SKM-1 (cell line): ENCODE measurements at regions not wholly inside any gene's neighbourhood (a gene's known extent, or its start where the extent isn't known, plus 50 kb on each side); places are given as distances from the start of the nearest gene placed in this dataset.

Experiments used
- DNase-seq: peaks from one replicate; lab custom pipeline; 2025; ENCODE audit not compliant: unreplicated experiment; lab: John Stamatoyannopoulos, UW

- no peak for DNase-seq
Observed at GRCh38 chr21:23543333-23543732, 2063.9 kb downstream of the MRPL39 start.

GRCh38 chr21:23542097-23542496 is 2065.2 kb downstream of the MRPL39 start:
- DNase-seq = no peak

DNA sequence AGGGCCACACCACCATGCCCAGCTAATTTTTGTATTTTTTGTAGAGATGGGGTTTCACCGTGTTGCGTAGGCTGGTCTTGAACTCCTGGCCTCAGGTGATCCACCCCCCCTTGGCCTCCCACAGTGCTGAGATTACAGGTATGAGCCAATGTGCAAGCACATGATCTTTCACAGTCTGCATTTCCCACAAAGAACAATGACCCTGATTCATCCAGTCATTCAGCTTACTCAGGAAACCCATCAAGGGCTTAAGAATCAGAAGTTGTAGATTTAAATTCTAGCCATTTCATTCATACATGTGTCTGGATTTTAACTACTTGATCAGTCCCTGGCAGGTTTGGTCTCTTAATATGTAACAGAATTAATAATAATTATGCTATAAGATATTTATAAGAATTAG is 2065.7 kb downstream of the MRPL39 start:
- DNase-seq = no peak

GRCh38 chr21:23534850-23535249 is 2072.4 kb downstream of the MRPL39 start:
- no peak for DNase-seq

GRCh38 chr21:23531444-23531843 is 2075.8 kb downstream of the MRPL39 start:
- DNase-seq = no peak

DNA sequence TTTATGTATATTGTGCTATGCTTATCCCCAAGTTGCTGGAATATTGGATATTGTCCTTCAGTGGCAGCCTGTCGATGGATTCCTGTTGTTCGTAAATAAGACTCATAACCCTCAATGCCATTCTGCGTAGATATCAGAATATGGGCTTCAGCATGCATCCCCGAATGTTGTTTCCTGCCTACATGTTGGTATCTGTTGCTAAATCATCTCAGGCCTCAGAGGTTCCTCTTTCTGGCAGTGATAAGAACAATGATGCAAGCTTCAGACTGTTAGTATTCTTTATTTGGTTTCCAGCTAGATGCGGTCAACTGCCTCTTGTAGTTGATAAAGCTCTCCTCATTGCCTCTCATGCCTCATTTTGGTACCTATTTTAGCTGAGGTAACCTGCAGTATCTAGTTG is 2082.6 kb downstream of the MRPL39 start:
- peak; percentile 36 for DNase-seq

GRCh38 chr21:23522751-23523150 is 2084.5 kb downstream of the MRPL39 start:
- no peak for DNase-seq

GRCh38 chr21:23507501-23507900 is 2099.8 kb downstream of the MRPL39 start:
- DNase-seq = no peak

DNA sequence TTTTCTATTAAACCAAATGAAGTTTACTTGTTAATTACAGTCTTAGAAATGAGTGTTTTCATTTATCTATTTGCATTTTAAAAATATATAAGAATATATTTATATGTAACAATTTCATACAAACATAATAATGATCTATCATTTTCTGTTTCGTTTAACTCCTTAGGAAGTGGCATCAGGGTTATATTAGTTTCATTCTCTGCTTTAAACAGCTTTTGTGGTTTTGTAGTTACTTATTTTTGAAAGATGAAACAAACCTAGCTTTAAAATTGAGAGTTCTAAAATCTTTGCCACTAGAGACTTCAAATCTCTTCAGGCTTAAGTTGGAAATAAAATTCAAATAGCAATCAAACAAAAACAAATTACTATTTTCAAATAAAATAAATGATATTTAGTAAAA is 2110.6 kb downstream of the MRPL39 start:
- DNase-seq = no peak

GRCh38 chr21:23488245-23488644 is 2119.0 kb downstream of the MRPL39 start:
- DNase-seq = no peak

DNA sequence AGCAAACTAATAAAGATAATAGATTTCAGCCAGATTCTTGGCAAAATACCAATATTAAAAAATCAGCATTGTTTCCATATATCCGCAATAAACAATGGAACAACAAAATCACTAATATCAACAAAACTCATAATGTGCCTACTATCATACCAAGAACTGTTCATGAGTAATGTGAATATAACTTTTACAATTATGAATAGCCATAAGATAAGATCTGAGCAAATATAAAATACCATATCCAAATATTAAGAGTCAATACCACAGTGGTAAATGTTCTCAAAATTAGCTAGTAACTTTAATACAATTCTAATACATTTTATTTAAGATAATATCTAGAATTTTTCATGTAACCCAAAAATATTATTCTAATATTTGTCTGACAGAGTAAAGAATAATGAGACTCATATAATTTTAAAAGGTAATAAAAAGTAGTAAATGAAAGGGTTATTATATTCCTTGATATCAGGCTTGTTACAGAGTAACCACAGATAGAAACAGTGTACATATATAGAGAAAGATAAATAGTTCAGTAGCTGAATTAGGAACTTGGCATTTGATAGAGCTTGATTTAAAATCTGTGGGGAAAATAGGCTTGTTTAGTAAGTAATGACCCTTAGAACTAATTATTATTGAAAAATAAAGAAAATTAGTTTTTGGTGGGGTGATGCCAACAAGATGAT is 2126.6 kb downstream of the MRPL39 start:
- DNase-seq = no peak

DNA sequence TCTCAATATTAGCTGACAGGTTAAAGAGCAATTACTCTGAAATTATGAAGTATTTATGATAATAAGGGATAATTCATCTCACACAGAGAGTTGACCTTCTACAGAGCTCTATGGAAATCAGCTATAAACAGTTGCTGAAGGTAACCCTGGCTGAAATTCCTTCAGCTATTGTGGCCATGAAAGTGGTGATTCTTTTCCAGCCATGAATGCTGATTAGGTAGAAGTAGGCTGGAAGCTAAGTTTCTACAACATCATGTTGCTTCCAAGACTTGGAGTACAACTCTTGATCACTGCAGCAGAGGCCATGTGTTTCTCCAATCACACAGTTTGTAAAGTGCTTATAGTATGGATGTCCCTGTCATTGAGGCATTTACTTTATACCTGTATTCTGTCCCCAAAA is 2128.9 kb downstream of the MRPL39 start:
- DNase-seq = no peak

DNA sequence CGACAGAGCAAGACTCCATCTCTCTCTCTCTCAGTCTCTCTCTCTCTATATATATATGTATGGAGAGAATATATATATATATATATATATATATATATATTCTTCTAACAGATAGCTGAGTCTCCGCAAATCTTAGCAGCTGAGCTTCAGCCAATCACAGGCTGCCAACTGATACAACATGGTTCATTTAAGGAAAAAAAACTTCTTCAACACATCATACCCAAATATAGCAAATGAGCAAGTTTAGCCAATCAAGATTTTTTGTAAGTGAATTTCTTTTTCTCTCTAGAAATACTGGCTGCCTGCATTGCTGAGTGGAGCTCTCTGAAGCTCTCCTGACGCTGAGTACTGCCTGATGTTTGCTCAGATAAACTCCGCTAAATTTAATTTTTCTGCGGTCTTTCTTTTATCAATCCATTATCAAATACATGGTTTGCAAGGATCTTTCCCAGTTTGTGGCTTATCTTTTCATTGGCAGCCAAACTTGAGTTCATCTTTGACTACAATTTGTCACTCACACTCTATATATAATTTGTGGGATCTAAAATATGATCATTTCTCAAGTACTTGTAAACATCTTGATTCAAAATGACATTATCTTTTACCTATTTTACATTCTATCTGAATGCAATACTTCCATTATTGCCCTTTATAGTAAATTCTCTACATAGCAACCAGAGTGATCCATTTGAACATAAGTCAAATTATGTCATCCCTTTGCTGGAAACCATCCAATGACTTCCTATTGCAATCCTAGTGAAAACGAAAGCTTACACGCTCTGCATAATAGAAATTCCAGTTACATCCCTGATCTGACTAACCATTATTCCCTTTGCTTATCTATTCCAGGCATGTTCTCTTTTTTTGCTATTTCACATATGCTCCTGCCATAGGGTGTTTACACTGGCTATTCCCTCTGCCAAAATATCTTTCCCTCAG is 2131.7 kb downstream of the MRPL39 start:
- DNase-seq = no peak

- DNase-seq = no peak
Observed at GRCh38 chr21:23471877-23472276, 2135.4 kb downstream of the MRPL39 start.

DNA sequence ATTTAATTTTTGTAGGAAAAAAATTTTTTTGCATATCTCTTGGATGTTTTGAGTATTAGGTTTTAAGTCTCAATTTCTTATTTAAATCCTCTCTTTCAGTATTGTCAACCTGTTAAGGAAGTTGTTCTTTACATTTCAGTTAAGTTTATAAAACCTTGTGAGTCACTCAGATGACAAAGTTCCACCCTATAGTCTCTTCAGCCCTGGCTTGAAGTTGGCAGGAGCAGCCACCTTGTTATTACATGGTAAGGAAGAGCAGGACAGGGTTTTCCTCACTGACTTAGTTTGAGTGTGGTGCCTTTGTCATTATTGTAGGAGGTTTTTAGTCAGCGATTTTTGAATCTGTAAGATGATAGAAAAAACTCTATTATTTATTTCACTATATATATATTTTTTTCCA is 2143.9 kb downstream of the MRPL39 start:
- DNase-seq = no peak

DNA sequence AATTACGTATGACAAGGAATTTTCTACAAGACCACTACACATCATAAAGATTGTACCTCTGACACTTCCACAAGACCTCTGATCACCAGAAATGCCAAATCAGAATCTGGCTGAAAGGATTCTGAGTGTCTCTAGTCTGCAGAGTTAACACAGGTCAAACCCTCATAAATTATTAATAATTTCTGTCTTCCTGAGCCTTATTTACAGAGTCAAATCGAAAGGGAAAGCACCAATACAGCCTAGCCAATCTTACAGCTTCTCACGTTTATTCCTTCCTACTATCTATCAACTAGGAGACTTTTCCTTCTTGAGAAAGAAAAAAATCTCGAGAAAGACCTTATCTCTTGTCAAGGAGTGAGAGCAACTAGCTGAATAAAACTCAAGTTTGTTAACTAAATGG is 2151.6 kb downstream of the MRPL39 start:
- no peak for DNase-seq

DNA sequence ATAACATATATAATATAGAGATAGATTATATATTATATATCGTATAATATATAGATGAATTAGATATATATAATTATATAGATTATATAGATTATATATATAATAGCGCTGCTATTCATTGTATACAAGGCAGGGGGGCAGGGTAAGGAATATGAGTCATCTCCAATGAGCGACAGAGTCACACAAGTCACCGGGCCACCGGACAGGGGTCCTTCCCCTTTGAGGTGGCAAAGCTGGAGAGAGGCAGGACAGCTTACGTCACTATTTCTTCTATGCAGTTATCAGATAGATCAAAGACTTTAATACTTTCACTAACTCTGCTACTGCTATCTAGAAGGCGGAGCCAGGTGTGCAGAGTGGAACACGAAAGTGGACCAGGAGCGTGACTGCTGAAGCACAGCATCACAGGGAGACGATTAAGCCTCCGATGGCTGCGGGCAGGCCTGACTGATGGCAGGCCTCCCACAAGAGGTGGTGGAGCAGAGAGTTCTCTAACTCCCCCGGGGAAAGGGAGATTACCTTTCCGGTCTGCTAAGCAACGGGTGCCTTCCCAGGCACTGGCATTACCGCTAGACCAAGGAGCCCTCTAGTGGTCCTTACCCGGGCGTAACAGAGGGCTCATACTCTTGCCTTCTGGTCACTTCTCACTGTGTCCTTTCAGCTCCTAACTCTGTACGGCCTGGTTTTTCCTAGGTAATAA is 2154.7 kb downstream of the MRPL39 start:
- DNase-seq = no peak

DNA sequence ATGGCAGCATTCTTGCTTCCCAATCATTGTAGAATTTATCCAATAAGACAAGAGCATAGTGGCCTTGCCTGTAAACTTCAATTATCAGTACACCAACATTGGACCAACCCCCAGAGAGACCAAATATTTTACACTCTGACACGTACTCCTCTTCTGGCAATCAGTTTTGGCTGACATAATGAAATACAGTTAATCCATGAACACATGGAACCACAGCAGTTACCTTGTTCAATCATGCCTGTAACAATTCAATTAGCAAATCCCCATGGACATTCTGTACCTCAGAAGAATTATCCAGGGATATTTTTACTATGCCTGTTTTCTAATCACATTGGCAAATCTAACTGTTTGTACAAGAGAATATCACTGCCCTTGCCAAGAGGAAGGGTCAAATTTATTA is 2162.0 kb downstream of the MRPL39 start:
- DNase-seq = no peak

- DNase-seq = no peak
Observed at GRCh38 chr21:23438081-23438480, 2169.2 kb downstream of the MRPL39 start.

GRCh38 chr21:23402929-23403520 is 2204.3 kb downstream of the MRPL39 start:
- no peak for DNase-seq

DNA sequence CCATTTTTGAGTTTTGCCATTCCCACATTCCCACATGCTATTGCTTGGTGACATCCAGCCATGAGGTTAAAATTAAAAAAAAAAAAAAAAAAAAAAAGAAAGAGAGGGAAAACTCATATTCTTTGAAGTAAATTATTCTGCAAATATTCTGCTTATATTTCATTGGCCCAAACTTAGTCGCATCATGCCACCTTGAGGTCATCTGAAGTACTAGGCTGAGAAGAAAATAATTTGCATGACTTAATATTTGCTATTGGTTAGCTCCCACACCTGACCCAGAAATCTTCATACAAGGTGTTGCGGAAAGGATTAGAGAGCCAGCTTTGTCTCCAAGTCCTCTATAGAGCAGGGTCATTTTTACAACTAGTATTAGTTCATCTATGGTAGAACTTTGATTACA is 2206.0 kb downstream of the MRPL39 start:
- DNase-seq = no peak
